ENCODE measurements at regions not wholly inside any gene's neighbourhood (a gene's known extent, or its start where the extent isn't known, plus 50 kb on each side); places are given as distances from the start of the nearest gene placed in this dataset.

DNA sequence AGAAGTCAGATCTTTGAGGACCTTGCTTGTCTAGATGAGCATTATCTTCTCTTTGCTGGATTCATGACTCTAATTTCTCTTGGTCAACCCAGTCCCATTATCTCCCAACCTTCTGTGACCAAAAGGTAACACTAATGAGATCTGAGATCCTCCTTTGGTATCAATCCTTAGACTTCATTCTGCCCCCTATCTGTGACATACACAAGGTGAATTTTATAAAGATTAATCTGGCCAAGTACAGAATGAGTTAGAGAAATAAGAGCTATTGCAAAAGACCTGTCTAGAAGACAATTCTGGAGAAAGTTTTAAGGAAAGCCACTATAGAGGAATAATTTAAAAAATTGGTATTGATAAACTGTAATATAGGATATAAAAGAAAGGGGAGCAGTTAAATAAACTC, 113.8 kb upstream of the KCNMB2 start:
- DNase-seq (ENCODE audit: low spot score in 2 of 2) = no peak
- Histone ChIP-seq H3K4me3 (no peak overlapping the region), H3K27me3 (no peaks in the 10 kb centered on the region), H3K36me3 (no peaks in the 10 kb centered on the region), H3K27ac (no peak overlapping the region), H3K9me3 (no peaks in the 10 kb centered on the region), H3K4me1 (no peaks in the 10 kb centered on the region)
- TF ChIP-seq POLR2A (IDR thresholded peaks at IDR 0.05) = no peak
- TF ChIP-seq EP300 (IDR thresholded peaks at IDR 0.05) = no peak
- no peak for TF ChIP-seq POLR2AphosphoS5 (IDR thresholded peaks at IDR 0.05)
- TF ChIP-seq, protein P1, sequence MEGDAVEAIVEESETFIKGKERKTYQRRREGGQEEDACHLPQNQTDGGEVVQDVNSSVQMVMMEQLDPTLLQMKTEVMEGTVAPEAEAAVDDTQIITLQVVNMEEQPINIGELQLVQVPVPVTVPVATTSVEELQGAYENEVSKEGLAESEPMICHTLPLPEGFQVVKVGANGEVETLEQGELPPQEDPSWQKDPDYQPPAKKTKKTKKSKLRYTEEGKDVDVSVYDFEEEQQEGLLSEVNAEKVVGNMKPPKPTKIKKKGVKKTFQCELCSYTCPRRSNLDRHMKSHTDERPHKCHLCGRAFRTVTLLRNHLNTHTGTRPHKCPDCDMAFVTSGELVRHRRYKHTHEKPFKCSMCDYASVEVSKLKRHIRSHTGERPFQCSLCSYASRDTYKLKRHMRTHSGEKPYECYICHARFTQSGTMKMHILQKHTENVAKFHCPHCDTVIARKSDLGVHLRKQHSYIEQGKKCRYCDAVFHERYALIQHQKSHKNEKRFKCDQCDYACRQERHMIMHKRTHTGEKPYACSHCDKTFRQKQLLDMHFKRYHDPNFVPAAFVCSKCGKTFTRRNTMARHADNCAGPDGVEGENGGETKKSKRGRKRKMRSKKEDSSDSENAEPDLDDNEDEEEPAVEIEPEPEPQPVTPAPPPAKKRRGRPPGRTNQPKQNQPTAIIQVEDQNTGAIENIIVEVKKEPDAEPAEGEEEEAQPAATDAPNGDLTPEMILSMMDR (IDR thresholded peaks at IDR 0.05) = no peak

DNA sequence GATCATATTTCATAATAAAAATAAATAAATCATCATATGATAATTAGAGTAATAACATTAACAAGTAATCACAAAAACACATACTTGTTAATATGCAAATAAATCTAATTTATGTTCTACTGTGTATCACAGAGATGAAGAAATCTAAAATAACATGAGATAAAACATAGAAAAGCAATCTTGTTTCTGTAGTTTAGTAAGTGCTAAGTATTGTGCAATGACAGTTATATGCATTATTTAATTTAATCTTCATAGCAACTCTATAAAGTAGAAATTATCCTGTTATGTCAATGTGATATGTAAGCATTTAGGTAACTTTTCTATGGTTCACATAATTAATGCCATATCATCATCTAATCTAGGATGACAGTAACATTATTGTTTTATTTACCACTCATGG, 108.2 kb upstream of the KCNMB2 start:
- TF ChIP-seq POLR2A (IDR thresholded peaks at IDR 0.05) (no peak), EP300 (IDR thresholded peaks at IDR 0.05) (no peak), POLR2AphosphoS5 (IDR thresholded peaks at IDR 0.05) (no peak)
- TF ChIP-seq, protein P1 (IDR thresholded peaks at IDR 0.05) = no peak
- H3K9me3 ChIP-seq = no peaks in the 10 kb centered on the region
- no peaks in the 10 kb centered on the region for H3K4me1 ChIP-seq
- no peak overlapping the region for H3K4me3 ChIP-seq
- H3K36me3 ChIP-seq = no peaks in the 10 kb centered on the region
- no peak overlapping the region for H3K27ac ChIP-seq
- no peak for DNase-seq (ENCODE audit: low spot score in 2 of 2)
- H3K27me3 ChIP-seq = no peaks in the 10 kb centered on the region

DNA sequence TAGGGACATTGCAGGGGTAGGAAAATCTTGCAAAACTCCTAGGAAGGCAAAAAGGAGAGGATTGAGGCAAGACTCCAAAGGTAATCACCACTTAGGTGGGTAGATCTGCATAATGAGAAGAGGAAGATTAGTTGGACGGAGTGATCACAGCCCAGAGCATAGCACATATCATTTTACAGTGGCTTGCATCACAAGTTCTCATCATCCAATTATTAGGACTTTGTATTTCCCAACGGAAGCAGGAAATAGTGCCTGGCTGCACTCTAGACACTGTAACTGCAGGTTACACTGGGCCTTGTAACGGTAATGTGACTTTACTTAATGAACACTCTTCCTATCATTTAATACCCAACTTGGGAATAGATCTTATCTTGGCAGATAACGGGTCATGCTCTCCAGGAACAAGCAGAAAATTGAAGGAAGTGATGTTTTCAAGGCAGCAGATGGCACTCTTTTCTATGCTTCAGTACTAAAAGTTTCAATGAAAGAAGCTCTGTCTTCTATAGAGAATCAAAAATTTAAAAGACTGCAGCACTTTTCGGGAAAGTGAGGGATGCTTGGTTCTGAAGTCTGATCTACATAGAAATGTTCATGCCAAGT, 101.9 kb upstream of the KCNMB2 start:
- H3K27ac ChIP-seq = no peak overlapping the region
- no peaks in the 10 kb centered on the region for H3K9me3 ChIP-seq
- DNase-seq (ENCODE audit: low spot score in 2 of 2) = no peak
- 26% methylated on average over 5 of the region's 5 CpGs for WGBS
- H3K4me3 ChIP-seq = no peak overlapping the region
- no peaks in the 10 kb centered on the region for H3K36me3 ChIP-seq
- H3K27me3 ChIP-seq = no peaks in the 10 kb centered on the region
- TF ChIP-seq, protein P1 (IDR thresholded peaks at IDR 0.05) = no peak
- no peak for TF ChIP-seq POLR2A (IDR thresholded peaks at IDR 0.05)
- TF ChIP-seq EP300 (IDR thresholded peaks at IDR 0.05) = no peak
- TF ChIP-seq POLR2AphosphoS5 (IDR thresholded peaks at IDR 0.05) = no peak
- peaks cover 3% of the 10 kb centered on the region for H3K4me1 ChIP-seq

DNA sequence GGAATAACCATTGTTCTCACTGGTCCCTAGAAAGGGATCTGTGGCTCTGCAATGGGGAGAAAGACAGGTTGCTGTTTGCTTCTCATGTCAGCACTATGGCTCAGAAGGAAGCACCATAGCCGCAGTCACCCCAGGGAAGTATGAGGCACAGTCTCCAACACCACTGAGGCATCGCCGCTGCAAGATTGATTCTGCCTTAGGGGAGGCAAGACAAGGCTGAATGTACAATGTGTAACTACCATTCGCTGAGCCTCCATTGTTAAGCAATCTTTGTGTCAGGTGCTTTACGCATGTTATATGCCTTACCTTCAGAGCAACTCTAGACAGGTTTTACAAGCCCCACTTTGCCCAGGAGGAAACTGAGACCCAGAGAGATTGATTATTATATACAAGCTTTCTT, 100.7 kb upstream of the KCNMB2 start:
- H3K9me3 ChIP-seq = no peaks in the 10 kb centered on the region

DNA sequence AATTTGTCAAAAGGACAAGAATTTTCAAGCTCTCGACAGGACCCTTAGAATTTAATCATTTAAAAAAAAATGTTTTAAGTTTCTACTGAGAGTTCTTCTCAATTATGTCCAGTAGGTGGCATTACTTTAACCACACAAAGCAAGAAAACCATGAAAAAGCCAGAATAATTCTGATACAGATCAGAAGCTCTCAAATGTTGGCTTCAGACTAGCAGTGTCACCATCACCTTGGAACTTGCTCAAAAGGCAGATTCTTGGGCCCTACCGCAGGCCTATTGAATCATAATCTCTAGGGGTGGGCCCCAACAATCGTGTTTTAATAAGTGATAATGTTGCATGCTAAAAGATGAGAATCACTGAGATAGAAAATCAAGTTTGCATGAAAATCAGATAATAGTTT, 99.5 kb upstream of the KCNMB2 start:
- 12% methylated on average over 3 of the region's 3 CpGs for WGBS
- DNase-seq (ENCODE audit: low spot score in 2 of 2) = no peak

More for the DNA sequence above, 100.7 kb upstream of the KCNMB2 start:
- DNase-seq (ENCODE audit: low spot score in 2 of 2) = no peak
- WGBS = 83% methylated on average over 5 of the region's 5 CpGs
- no peak overlapping the region for H3K27ac ChIP-seq
- no peak for TF ChIP-seq POLR2AphosphoS5 (IDR thresholded peaks at IDR 0.05)
- TF ChIP-seq, protein P1 (IDR thresholded peaks at IDR 0.05) = no peak
- TF ChIP-seq POLR2A (IDR thresholded peaks at IDR 0.05) = no peak
- TF ChIP-seq EP300 (IDR thresholded peaks at IDR 0.05) = no peak
- H3K27me3 ChIP-seq = no peaks in the 10 kb centered on the region
- H3K4me3 ChIP-seq = no peak overlapping the region
- no peaks in the 10 kb centered on the region for H3K36me3 ChIP-seq
- peaks cover 3% of the 10 kb centered on the region for H3K4me1 ChIP-seq

More for the DNA sequence above, 99.5 kb upstream of the KCNMB2 start:
- H3K27ac ChIP-seq = no peak overlapping the region
- no peak overlapping the region for H3K4me3 ChIP-seq
- H3K27me3 ChIP-seq = no peaks in the 10 kb centered on the region
- no peaks in the 10 kb centered on the region for H3K36me3 ChIP-seq
- TF ChIP-seq POLR2AphosphoS5 (IDR thresholded peaks at IDR 0.05) = no peak
- no peak for TF ChIP-seq POLR2A (IDR thresholded peaks at IDR 0.05)
- no peak for TF ChIP-seq EP300 (IDR thresholded peaks at IDR 0.05)
- TF ChIP-seq, protein P1 (IDR thresholded peaks at IDR 0.05) = peak in 1 of 2 donors; percentile 40
- no peaks in the 10 kb centered on the region for H3K9me3 ChIP-seq
- H3K4me1 ChIP-seq = peaks cover 3% of the 10 kb centered on the region
